GM23338 (cell line): ENCODE measurements at regions not wholly inside any gene's neighbourhood (a gene's known extent, or its start where the extent isn't known, plus 50 kb on each side); places are given as distances from the start of the nearest gene placed in this dataset.

Experiments used
- ATAC-seq: fragments of 200-7000 bp; cut with Tn5 transposase; 3 replicates; pipeline ENCODE4 v1.9.1; 2020
- DNase-seq: peaks from one replicate; pipeline ENCODE4 v3.0.0-alpha.2; 2015; ENCODE audit warnings: low spot score
- H2AFZ ChIP-seq: fragments of 200-600 bp; sonication (generic); 2 replicates; pipeline ENCODE4 v1.8.0; 2016; ENCODE audit warnings: antibody characterized with exemption, mild to moderate bottlenecking, moderate library complexity
- H3F3A ChIP-seq: fragments of 200-600 bp; sonication (generic); replicated peaks from 2 replicates; pipeline ENCODE4 v1.8.0; 2017; ENCODE audit warnings: antibody characterized with exemption, mixed run types, low read depth
- H3K27ac ChIP-seq: fragments of 200-600 bp; sonication (generic); 2 replicates; pipeline ENCODE4 v1.6.1; 2016; ENCODE audit warnings: low read depth
- H3K27me3 ChIP-seq: fragments of 200-600 bp; sonication (generic); 2 replicates; pipeline ENCODE4 v1.8.0; 2016; ENCODE audit warnings: mild to moderate bottlenecking, mixed run types, moderate library complexity; ENCODE audit not compliant: insufficient read depth
- H3K36me3 ChIP-seq: fragments of 200-600 bp; sonication (generic); 2 replicates; pipeline ENCODE4 v1.8.0; 2016; ENCODE audit warnings: mild to moderate bottlenecking; ENCODE audit not compliant: insufficient read depth
- H3K4me1 ChIP-seq: fragments of 200-600 bp; sonication (generic); 2 replicates; pipeline ENCODE4 v1.8.0; 2016; ENCODE audit warnings: mild to moderate bottlenecking, moderate library complexity; ENCODE audit not compliant: insufficient read depth
- H3K4me2 ChIP-seq: fragments of 200-600 bp; sonication (generic); 2 replicates; pipeline ENCODE4 v1.7.1; 2017; ENCODE audit warnings: mixed run types
- H3K4me3 ChIP-seq: fragments of 200-600 bp; sonication (generic); 2 replicates; pipeline ENCODE4 v1.6.1; 2016; ENCODE audit warnings: mixed run types
- H3K79me2 ChIP-seq: fragments of 200-600 bp; sonication (generic); replicated peaks from 2 replicates; pipeline ENCODE4 v1.8.0; 2017; ENCODE audit warnings: mild to moderate bottlenecking; ENCODE audit not compliant: insufficient read depth
- H3K9me2 ChIP-seq: fragments of 200-600 bp; sonication (generic); 2 replicates; pipeline ENCODE4 v1.8.0; 2017; ENCODE audit not compliant: insufficient read depth
- H4K20me1 ChIP-seq: fragments of 200-600 bp; sonication (generic); replicated peaks from 2 replicates; pipeline ENCODE4 v1.8.0; 2017; ENCODE audit warnings: mild to moderate bottlenecking; ENCODE audit not compliant: insufficient read depth
- H3K27ac Mint-ChIP-seq: 2 replicates; pipeline ENCODE4 v1.8.0; 2020; ENCODE audit warnings: inconsistent platforms, mild to moderate bottlenecking, moderate library complexity, mixed read lengths
- H3K27me3 Mint-ChIP-seq: 3 replicates; pipeline ENCODE4 v1.8.0; 2022; ENCODE audit warnings: low read depth, mild to moderate bottlenecking, moderate library complexity, mixed read lengths, inconsistent platforms; ENCODE audit not compliant: insufficient read depth, poor library complexity
- H3K36me3 Mint-ChIP-seq: 3 replicates; pipeline ENCODE4 v1.8.0; 2021; ENCODE audit warnings: low read depth, mild to moderate bottlenecking, inconsistent platforms, moderate library complexity, mixed read lengths
- H3K4me1 Mint-ChIP-seq: 3 replicates; pipeline ENCODE4 v1.8.0; 2020; ENCODE audit warnings: mild to moderate bottlenecking, inconsistent platforms, mixed read lengths
- H3K4me3 Mint-ChIP-seq: 3 replicates; pipeline ENCODE4 v1.8.0; 2021; ENCODE audit warnings: moderate library complexity, mild to moderate bottlenecking, inconsistent platforms, mixed read lengths
- H3K9me3 Mint-ChIP-seq: 3 replicates; pipeline ENCODE4 v1.8.0; 2020; ENCODE audit warnings: moderate library complexity, mild to moderate bottlenecking, inconsistent platforms, mixed read lengths
- CREB1 ChIP-seq: fragments of 250-450 bp; sonication (Bioruptor Pico); IDR thresholded peaks from 2 replicates; pipeline ENCODE4 v1.5.0; 2020; ENCODE audit warnings: low read depth, mild to moderate bottlenecking, moderate library complexity
- EZH2 ChIP-seq: fragments of 200-600 bp; sonication (generic); IDR thresholded peaks from one replicate; pipeline ENCODE4 v1.8.0; 2017; ENCODE audit warnings: antibody characterized with exemption, mild to moderate bottlenecking, low read depth; ENCODE audit not compliant: unreplicated experiment
- EZH2phosphoT487 ChIP-seq: fragments of 200-600 bp; sonication (generic); IDR thresholded peaks from one replicate; pipeline ENCODE4 v1.8.1; 2018; ENCODE audit warnings: antibody characterized with exemption; ENCODE audit not compliant: unreplicated experiment
- POLR2AphosphoS5 ChIP-seq: IDR thresholded peaks from 2 replicates; pipeline ENCODE4 v1.6.1; 2016; ENCODE audit warnings: antibody characterized with exemption, low read depth
- REST ChIP-seq: IDR thresholded peaks from one replicate; pipeline ENCODE4 v1.6.1; 2018; ENCODE audit warnings: antibody characterized with exemption; ENCODE audit not compliant: unreplicated experiment
- ZNF114 ChIP-seq: fragments of 250-450 bp; sonication (Bioruptor Pico); IDR thresholded peaks from 2 replicates; pipeline ENCODE4 v1.5.0; 2020; ENCODE audit warnings: mild to moderate bottlenecking, moderate library complexity
- ZNF462 ChIP-seq: fragments of 250-450 bp; sonication (Bioruptor Pico); IDR thresholded peaks from 2 replicates; pipeline ENCODE4 v1.5.0; 2020; ENCODE audit warnings: mild to moderate bottlenecking, moderate library complexity

- TF ChIP-seq ZNF462 (CRISPR knock-in tag) (no peak), EZH2 (no peak)
Observed at GRCh38 chr5:22947921-22948320, 94.8 kb upstream of the CDH12 start (continued).

GRCh38 chr5:22938362-22938761 lies 85.2 kb upstream of the CDH12 start:
- Histone ChIP-seq H3K9me2 (peaks cover 3% of the 10 kb centered on the region; the same call in 1 of the 2 replicates), H3K27me3 (no peaks in the 10 kb centered on the region), H3K36me3 (no peaks in the 10 kb centered on the region), H2AFZ (no peak overlapping the region), H3F3A (no peaks in the 10 kb centered on the region), H3K4me1 (no peaks in the 10 kb centered on the region), H3K4me2 (no peak overlapping the region), H3K4me3 (no peak overlapping the region), H3K27ac (no peak overlapping the region), H3K79me2 (no peaks in the 10 kb centered on the region), H4K20me1 (no peaks in the 10 kb centered on the region)
- H3K4me1 Mint-ChIP-seq: no peaks in the 10 kb centered on the region
- no peak overlapping the region for H3K27ac Mint-ChIP-seq
- H3K36me3 Mint-ChIP-seq: no peaks in the 10 kb centered on the region; the same call in 2 of the 3 replicates
- TF ChIP-seq CREB1 (no peak), REST (no peak), ZNF114 (no peak), EZH2phosphoT487 (no peak), POLR2AphosphoS5 (no peak)
- H3K27me3 Mint-ChIP-seq: peaks cover 3% of the 10 kb centered on the region
- H3K4me3 Mint-ChIP-seq: no peak overlapping the region
- ATAC-seq (no peak), DNase-seq (no peak)
- H3K9me3 Mint-ChIP-seq: no peaks in the 10 kb centered on the region; the same call in 2 of the 3 replicates
